ENCODE measurements at regions not wholly inside any gene's neighbourhood (a gene's known extent, or its start where the extent isn't known, plus 50 kb on each side); places are given as distances from the start of the nearest gene placed in this dataset.

DNA sequence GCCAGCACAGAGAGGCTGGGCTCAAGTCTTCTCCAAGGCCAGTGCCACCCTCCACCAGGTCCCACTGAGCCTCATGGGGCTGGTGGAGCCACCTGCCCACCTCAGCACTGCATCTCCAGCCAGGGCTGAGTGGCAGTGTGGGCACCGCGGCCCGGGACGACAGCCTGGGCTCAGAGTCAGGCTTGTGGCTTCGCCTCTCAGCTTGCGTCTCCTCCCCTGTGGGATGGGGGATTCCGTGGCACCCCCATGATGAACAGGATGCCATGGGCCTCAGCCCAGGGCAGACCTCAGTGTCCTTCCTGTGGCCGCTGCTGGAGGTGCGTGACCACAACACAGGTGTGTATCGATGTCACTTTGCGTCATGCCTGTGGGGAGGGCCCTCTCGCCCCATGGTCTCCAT lies 136.4 kb upstream of the PPP1R26 start:
- ATAC-seq (replicated peaks in 1 of 2) (no peak), DNase-seq (no peak)
- Mint-ChIP-seq H3K4me3 (no peak overlapping the region), H3K9me3 (no peaks in the 10 kb centered on the region), H3K27ac (no peak overlapping the region), H3K27me3 (ENCODE audit: low read depth) (peaks cover 6% of the 10 kb centered on the region), H3K4me1 (ENCODE audit: low read depth) (no peaks in the 10 kb centered on the region), H3K36me3 (ENCODE audit: insufficient read depth in 2 of 2) (no peaks in the 10 kb centered on the region)

DNA sequence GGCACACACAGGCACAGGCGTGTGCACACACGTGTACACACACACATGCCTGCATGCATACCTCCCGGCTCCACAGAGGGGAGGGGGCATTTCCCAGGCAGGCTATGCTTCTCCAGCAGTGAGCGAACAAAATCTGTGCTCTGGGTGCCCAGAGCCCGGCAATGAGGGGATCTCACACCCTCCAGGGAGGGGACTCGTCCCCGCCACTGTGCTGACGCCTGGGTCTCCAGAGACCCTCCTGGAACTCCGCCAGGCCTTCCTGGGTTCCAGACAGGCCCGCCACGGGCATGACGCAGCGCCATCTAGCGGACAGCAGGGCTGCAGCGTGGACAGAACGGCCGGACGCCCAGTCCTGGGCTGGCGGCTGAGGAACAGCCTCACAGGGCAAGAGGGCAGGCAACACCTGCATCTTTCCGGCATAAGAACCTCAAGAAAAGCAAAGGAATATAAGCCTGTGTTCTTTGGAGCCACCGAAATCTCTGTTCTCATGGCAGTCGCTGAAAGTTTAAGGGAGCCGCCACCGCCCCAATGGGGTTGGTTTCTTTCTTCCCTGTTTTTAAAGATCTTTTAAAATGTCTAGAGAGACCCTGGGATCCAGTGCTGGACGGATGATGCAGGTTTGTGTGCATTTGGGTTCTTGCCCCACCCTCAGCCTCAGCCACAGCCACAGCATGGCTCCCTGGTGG lies 135.6 kb upstream of the PPP1R26 start:
- ATAC-seq (replicated peaks in 1 of 2) (peak in 1 of 2 donors; percentile 40), DNase-seq (peak; percentile 57 to 65)
- H3K4me1 Mint-ChIP-seq (ENCODE audit: low read depth): no peaks in the 10 kb centered on the region
- H3K36me3 Mint-ChIP-seq (ENCODE audit: insufficient read depth in 2 of 2): no peaks in the 10 kb centered on the region
- peaks cover 6% of the 10 kb centered on the region for H3K27me3 Mint-ChIP-seq (ENCODE audit: low read depth)
- H3K9me3 Mint-ChIP-seq: no peaks in the 10 kb centered on the region
- H3K27ac Mint-ChIP-seq: no peak overlapping the region
- H3K4me3 Mint-ChIP-seq: no peak overlapping the region

GRCh38 chr9:135344523-135344901 lies 135.1 kb upstream of the PPP1R26 start:
- ATAC-seq (replicated peaks in 1 of 2): no peak
- peaks cover 6% of the 10 kb centered on the region for H3K27me3 Mint-ChIP-seq (ENCODE audit: low read depth)
- no peak overlapping the region for H3K4me3 Mint-ChIP-seq
- DNase-seq: no peak
- H3K9me3 Mint-ChIP-seq: no peaks in the 10 kb centered on the region
- no peak overlapping the region for H3K27ac Mint-ChIP-seq
- H3K36me3 Mint-ChIP-seq (ENCODE audit: insufficient read depth in 2 of 2): no peaks in the 10 kb centered on the region
- H3K4me1 Mint-ChIP-seq (ENCODE audit: low read depth): no peaks in the 10 kb centered on the region

DNA sequence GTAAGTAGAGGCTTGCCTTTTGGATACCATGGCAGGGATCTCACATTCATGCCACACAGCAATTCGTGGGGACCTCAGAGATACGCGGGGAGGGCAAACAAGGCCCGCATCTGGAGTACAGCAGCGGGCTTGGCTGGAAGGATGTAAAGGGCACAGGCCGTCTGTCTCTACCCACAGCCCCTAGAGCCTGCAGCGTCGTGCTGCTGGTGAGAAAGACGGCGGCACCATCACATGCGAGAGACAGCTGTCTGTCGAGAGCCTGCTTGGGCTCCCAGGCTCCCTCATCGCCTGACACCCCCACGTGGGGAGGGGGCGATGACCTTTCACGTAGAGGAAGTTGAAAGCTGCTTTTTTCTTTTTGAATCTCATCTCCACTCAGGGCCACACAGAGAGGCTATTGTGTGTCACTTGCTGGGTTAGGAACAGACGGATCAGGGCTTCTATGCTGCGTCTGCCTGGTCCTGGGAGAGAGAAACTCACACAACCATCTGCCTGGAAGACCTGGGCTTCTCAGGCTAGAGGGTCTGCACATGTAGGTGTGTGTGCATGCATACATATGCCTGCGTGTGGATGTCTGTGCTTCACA lies 134.6 kb upstream of the PPP1R26 start:
- DNase-seq: no peak
- Mint-ChIP-seq H3K36me3 (ENCODE audit: insufficient read depth in 2 of 2) (no peaks in the 10 kb centered on the region), H3K27me3 (ENCODE audit: low read depth) (peaks cover 5% of the 10 kb centered on the region), H3K4me1 (ENCODE audit: low read depth) (no peaks in the 10 kb centered on the region), H3K9me3 (no peaks in the 10 kb centered on the region), H3K4me3 (no peak overlapping the region), H3K27ac (no peak overlapping the region)
- no peak for ATAC-seq (replicated peaks in 1 of 2)

DNA sequence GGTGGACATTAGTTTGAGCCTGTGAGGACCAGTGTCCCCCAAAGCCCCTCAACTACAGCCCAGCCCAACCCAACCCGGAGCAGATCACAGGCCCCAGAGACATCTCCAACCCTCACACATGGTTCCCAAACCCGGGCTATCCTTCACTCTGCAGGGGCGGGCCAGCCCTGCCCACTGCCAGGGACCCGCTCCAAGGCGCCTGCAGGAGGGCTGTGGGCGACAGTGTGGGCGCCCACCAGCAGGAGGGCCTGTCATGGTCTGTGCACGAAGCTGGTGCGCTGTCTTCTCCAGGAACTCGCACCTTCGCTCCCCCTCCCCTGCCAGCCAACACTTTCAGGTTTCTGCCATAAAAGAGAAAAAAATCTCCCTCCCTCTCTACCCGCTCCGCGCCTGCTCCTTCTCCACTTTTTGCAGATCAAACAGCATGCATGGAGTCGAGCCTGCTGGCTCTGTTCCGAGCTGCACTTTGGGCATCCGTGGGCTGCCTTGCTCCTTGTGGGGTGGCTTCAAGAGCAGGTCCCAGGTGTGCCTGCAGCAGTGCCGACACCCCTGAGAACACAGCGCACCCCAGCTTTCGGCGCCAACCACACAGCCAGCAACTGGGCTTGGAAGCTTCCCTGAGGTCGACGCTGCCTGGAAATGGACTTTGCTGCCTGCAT lies 133.7 kb upstream of the PPP1R26 start:
- no peak overlapping the region for H3K4me3 Mint-ChIP-seq
- DNase-seq (no peak), ATAC-seq (replicated peaks in 1 of 2) (no peak)
- H3K36me3 Mint-ChIP-seq (ENCODE audit: insufficient read depth in 2 of 2): no peaks in the 10 kb centered on the region
- no peak overlapping the region for H3K27ac Mint-ChIP-seq
- no peaks in the 10 kb centered on the region for H3K9me3 Mint-ChIP-seq
- no peaks in the 10 kb centered on the region for H3K4me1 Mint-ChIP-seq (ENCODE audit: low read depth)
- H3K27me3 Mint-ChIP-seq (ENCODE audit: low read depth): no peaks in the 10 kb centered on the region

GRCh38 chr9:135346438-135347050 lies 133.0 kb upstream of the PPP1R26 start:
- ATAC-seq (replicated peaks in 1 of 2) (no peak), DNase-seq (no peak)
- Mint-ChIP-seq H3K9me3 (no peaks in the 10 kb centered on the region), H3K4me1 (ENCODE audit: low read depth) (no peaks in the 10 kb centered on the region), H3K4me3 (no peak overlapping the region), H3K27me3 (ENCODE audit: low read depth) (no peaks in the 10 kb centered on the region), H3K27ac (no peak overlapping the region), H3K36me3 (ENCODE audit: insufficient read depth in 2 of 2) (no peaks in the 10 kb centered on the region)

GRCh38 chr9:135347461-135347860 lies 132.1 kb upstream of the PPP1R26 start:
- no peak overlapping the region for H3K27ac Mint-ChIP-seq
- DNase-seq (no peak), ATAC-seq (replicated peaks in 1 of 2) (no peak)
- H3K4me1 Mint-ChIP-seq (ENCODE audit: low read depth): no peaks in the 10 kb centered on the region
- no peaks in the 10 kb centered on the region for H3K9me3 Mint-ChIP-seq
- no peaks in the 10 kb centered on the region for H3K27me3 Mint-ChIP-seq (ENCODE audit: low read depth)
- no peaks in the 10 kb centered on the region for H3K36me3 Mint-ChIP-seq (ENCODE audit: insufficient read depth in 2 of 2)
- H3K4me3 Mint-ChIP-seq: no peak overlapping the region

- DNase-seq: no peak
- no peak overlapping the region for H3K27ac Mint-ChIP-seq
- no peaks in the 10 kb centered on the region for H3K4me1 Mint-ChIP-seq (ENCODE audit: low read depth)
- ATAC-seq (replicated peaks in 1 of 2): no peak
- no peak overlapping the region for H3K4me3 Mint-ChIP-seq
- H3K9me3 Mint-ChIP-seq: no peaks in the 10 kb centered on the region
- no peaks in the 10 kb centered on the region for H3K27me3 Mint-ChIP-seq (ENCODE audit: low read depth)
- H3K36me3 Mint-ChIP-seq (ENCODE audit: insufficient read depth in 2 of 2): no peaks in the 10 kb centered on the region
Observed at GRCh38 chr9:135348076-135348787, 131.3 kb upstream of the PPP1R26 start.

DNA sequence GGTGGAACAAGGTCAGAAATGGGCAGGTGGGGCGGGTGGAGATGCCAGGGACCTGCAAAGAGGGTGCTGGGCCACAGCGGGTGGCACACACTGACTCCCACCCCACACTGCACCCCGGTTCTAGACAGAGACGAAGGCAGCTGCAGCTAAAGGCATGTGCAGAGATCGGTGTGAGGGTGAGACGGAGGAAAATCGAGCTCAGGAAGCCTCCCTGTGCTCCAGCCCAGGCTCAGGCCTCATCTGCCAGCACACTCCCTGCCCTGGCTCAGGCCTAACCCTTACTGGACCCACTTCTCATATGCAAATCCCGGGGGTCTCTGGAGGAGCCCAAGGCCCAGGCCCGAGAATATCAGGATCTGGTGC lies 130.8 kb upstream of the PPP1R26 start:
- Mint-ChIP-seq H3K27me3 (ENCODE audit: low read depth) (no peaks in the 10 kb centered on the region), H3K36me3 (ENCODE audit: insufficient read depth in 2 of 2) (no peaks in the 10 kb centered on the region), H3K4me1 (ENCODE audit: low read depth) (no peaks in the 10 kb centered on the region), H3K27ac (no peak overlapping the region), H3K4me3 (no peak overlapping the region), H3K9me3 (no peaks in the 10 kb centered on the region)
- DNase-seq: no peak
- no peak for ATAC-seq (replicated peaks in 1 of 2)

DNA sequence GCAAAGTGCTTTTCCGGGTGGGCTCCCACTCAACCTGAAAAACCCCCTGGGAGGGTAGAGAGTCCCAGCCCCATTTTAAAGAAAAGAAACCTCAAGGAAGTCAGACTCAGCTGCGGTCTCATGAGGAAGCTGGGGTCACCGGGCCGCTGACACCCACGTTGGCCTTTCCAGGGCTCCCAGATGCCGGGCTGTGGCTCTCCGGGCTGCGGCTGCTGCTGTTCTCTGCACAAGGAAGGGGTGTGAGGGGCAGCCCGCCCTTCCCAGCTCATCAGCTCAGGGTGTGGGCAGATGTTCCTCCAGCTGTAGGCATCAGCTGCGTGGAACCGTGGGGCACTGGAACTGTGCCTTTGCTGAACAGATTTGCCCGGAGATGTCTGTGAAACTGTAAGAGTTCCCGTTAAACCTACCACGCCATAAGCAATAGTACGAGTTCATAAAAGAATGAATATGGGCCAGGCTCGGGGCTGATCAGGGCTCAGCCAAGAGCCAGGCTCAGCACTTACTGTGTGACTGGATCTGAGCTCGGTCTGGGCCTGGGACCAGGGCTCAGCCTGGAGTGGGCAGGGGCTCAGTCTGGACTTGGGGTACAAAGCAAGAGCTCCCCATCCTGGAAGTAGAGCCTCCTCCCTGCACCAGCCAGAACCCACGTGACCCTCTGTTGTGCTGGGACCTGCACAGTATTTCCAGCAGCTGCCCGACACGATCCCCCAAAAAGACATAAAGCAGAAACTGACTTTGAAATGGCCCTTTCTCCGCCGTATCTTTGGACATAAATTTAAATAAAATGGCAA lies 130.2 kb upstream of the PPP1R26 start:
- Mint-ChIP-seq H3K4me3 (no peak overlapping the region), H3K36me3 (ENCODE audit: insufficient read depth in 2 of 2) (no peaks in the 10 kb centered on the region), H3K27me3 (ENCODE audit: low read depth) (no peaks in the 10 kb centered on the region), H3K9me3 (no peaks in the 10 kb centered on the region), H3K4me1 (ENCODE audit: low read depth) (no peaks in the 10 kb centered on the region), H3K27ac (no peak overlapping the region)
- no peak for DNase-seq
- no peak for ATAC-seq (replicated peaks in 1 of 2)

- DNase-seq: no peak
- Mint-ChIP-seq H3K4me1 (ENCODE audit: low read depth) (no peaks in the 10 kb centered on the region), H3K9me3 (no peaks in the 10 kb centered on the region), H3K27me3 (ENCODE audit: low read depth) (no peaks in the 10 kb centered on the region), H3K27ac (no peak overlapping the region), H3K4me3 (no peak overlapping the region), H3K36me3 (ENCODE audit: insufficient read depth in 2 of 2) (no peaks in the 10 kb centered on the region)
- ATAC-seq (replicated peaks in 1 of 2): no peak
Observed at GRCh38 chr9:135350003-135350315, 129.6 kb upstream of the PPP1R26 start.

- H3K36me3 Mint-ChIP-seq (ENCODE audit: insufficient read depth in 2 of 2): no peaks in the 10 kb centered on the region
- no peak for DNase-seq
- H3K9me3 Mint-ChIP-seq: no peaks in the 10 kb centered on the region
- H3K27ac Mint-ChIP-seq: no peak overlapping the region
- no peak overlapping the region for H3K4me3 Mint-ChIP-seq
- H3K4me1 Mint-ChIP-seq (ENCODE audit: low read depth): no peaks in the 10 kb centered on the region
- no peak for ATAC-seq (replicated peaks in 1 of 2)
- no peaks in the 10 kb centered on the region for H3K27me3 Mint-ChIP-seq (ENCODE audit: low read depth)
Observed at GRCh38 chr9:135353935-135354334, 125.6 kb upstream of the PPP1R26 start.

All from activated T-cell treated with anti-CD3 and anti-CD28 coated beads, Interleukin-2, amount 50 U/mL, for 72 hours (primary cell).